A549 (cell line): ENCODE measurements at regions not wholly inside any gene's neighbourhood (a gene's known extent, or its start where the extent isn't known, plus 50 kb on each side); places are given as distances from the start of the nearest gene placed in this dataset.

Experiments used
- ATAC-seq, 2 experiments: fragments of 200-7000 bp in 1 of 2; fragments of >200 bp in 1 of 2; cut with Nextera tagmentation in 1 of 2; cut with Tn5 transposase in 1 of 2; 3 replicates each; pipeline versions ENCODE4 v1.8.0 to v1.9.1; 2018 to 2020; ENCODE audit warnings: mild to moderate bottlenecking in 1 of 2, moderate library complexity in 1 of 2
- CTCF ChIA-PET: fragments of 300-600 bp; sonication (Branson Sonifier 250); formaldehyde crosslinking; extraction: SDS; loops from one replicate; lab custom pipeline; 2021; ENCODE audit warnings: antibody characterized with exemption, inconsistent platforms; lab: Yijun Ruan, JAX
- POLR2A ChIA-PET: fragments of 350-600 bp; formaldehyde crosslinking; extraction: SDS; loops from one replicate; lab custom pipeline; 2021; ENCODE audit warnings: antibody characterized with exemption, inconsistent platforms; lab: Yijun Ruan, JAX
- DNase-seq, 2 experiments: peaks; one replicate each; pipeline versions ENCODE4 v3.0.0 to v3.0.0-alpha.2; 2011 to 2016; ENCODE audit warnings: low read depth in 1 of 2, low spot score in 1 of 2
- FAIRE-seq: peaks from 2 replicates; lab custom pipeline; 2011; peaks lifted over from hg19 to GRCh38; lab: Jason Lieb, UNC
- H3K27ac ChIP-seq, 2 experiments: fragments of >200 bp; sonication (Bioruptor Twin); formaldehyde crosslinking; 3 replicates each; pipeline ENCODE4 v1.5.1; 2016 to 2017
- H3K4me1 ChIP-seq: fragments of >200 bp; sonication (Bioruptor Twin); formaldehyde crosslinking; 3 replicates; pipeline ENCODE4 v1.6.1; 2016
- H3K4me2 ChIP-seq: fragments of >200 bp; sonication (Bioruptor Twin); formaldehyde crosslinking; 3 replicates; pipeline ENCODE4 v1.6.1; 2016
- H3K4me3 ChIP-seq: fragments of >200 bp; sonication (Bioruptor Twin); formaldehyde crosslinking; 3 replicates; pipeline ENCODE4 v1.5.1; 2016
- H3K9me3 ChIP-seq: fragments of >200 bp; sonication (Bioruptor Twin); formaldehyde crosslinking; 3 replicates; pipeline ENCODE4 v1.6.1; 2016
- ATOH8 ChIP-seq: fragments of 250-450 bp; sonication (Bioruptor Pico); IDR thresholded peaks from 2 replicates; pipeline ENCODE4 v1.5.0; 2020; ENCODE audit warnings: low read depth, mild to moderate bottlenecking, moderate library complexity
- BCL3 ChIP-seq: fragments of >200 bp; sonication (Bioruptor Twin); formaldehyde crosslinking; IDR thresholded peaks from 3 replicates; pipeline ENCODE4 v1.6.1; 2016
- CEBPB ChIP-seq, 2 experiments: fragments of >200 bp in 1 of 2; sonication (Bioruptor Twin) in 1 of 2; formaldehyde crosslinking in 1 of 2; IDR thresholded peaks; 2 replicates each; pipeline ENCODE4 v1.6.1; 2012 to 2016
- CHD2 ChIP-seq: fragments of 150-350 bp; IDR thresholded peaks from 2 replicates; pipeline ENCODE4 v1.6.1; 2014; ENCODE audit warnings: low read length; ENCODE audit not compliant: partially characterized antibody
- E2F6 ChIP-seq: IDR thresholded peaks from 2 replicates; pipeline ENCODE4 v1.6.1; 2012; ENCODE audit warnings: low read depth, borderline replicate concordance
- FOSB ChIP-seq: fragments of 250-450 bp; sonication (Bioruptor Pico); IDR thresholded peaks from 2 replicates; pipeline ENCODE4 v1.5.0; 2020; ENCODE audit warnings: mild to moderate bottlenecking, moderate library complexity
- FOSL2 ChIP-seq, 2 experiments: fragments of 450-650 bp in 1 of 2; fragments of >200 bp in 1 of 2; sonication (Bioruptor Twin) in 1 of 2; formaldehyde crosslinking; IDR thresholded peaks; 2 replicates each; pipeline versions ENCODE4 v1.5.0 to v1.6.1; 2016 to 2020; ENCODE audit warnings: mild to moderate bottlenecking in 1 of 2, moderate library complexity in 1 of 2
- FOXS1 ChIP-seq: fragments of 250-450 bp; sonication (Bioruptor Pico); IDR thresholded peaks from 2 replicates; pipeline ENCODE4 v1.5.0; 2020; ENCODE audit warnings: mild to moderate bottlenecking, moderate library complexity
- HDAC2 ChIP-seq: fragments of 200-600 bp; sonication (generic); IDR thresholded peaks from 2 replicates; pipeline ENCODE4 v1.6.1; 2016
- HOXB13 ChIP-seq: fragments of 250-450 bp; sonication (Bioruptor Pico); IDR thresholded peaks from 2 replicates; pipeline ENCODE4 v1.5.0; 2020; ENCODE audit warnings: low read depth, mild to moderate bottlenecking, moderate library complexity
- HOXB5 ChIP-seq: fragments of 250-450 bp; sonication (Bioruptor Pico); IDR thresholded peaks from 2 replicates; pipeline ENCODE4 v1.5.0; 2020; ENCODE audit warnings: mild to moderate bottlenecking, moderate library complexity
- JUNB ChIP-seq: fragments of >200 bp; sonication (Bioruptor Twin); formaldehyde crosslinking; IDR thresholded peaks from 2 replicates; pipeline ENCODE4 v1.6.1; 2016
- MAFK ChIP-seq: fragments of 450-650 bp; IDR thresholded peaks from 2 replicates; pipeline ENCODE4 v1.6.1; 2014; ENCODE audit not compliant: partially characterized antibody
- NPAS2 ChIP-seq: fragments of 250-450 bp; sonication (Bioruptor Pico); IDR thresholded peaks from 2 replicates; pipeline ENCODE4 v1.8.0; 2022; ENCODE audit warnings: mild to moderate bottlenecking, moderate library complexity, borderline replicate concordance
- PBX3 ChIP-seq: IDR thresholded peaks from 2 replicates; pipeline ENCODE4 v1.6.1; 2012
- POLR2A ChIP-seq: IDR thresholded peaks from 2 replicates; pipeline ENCODE4 v1.6.1; 2012; ENCODE audit warnings: mild to moderate bottlenecking, low read length
- REST ChIP-seq: fragments of 200-600 bp; sonication (generic); IDR thresholded peaks from 2 replicates; pipeline ENCODE4 v1.6.1; 2016; ENCODE audit warnings: antibody characterized with exemption, mild to moderate bottlenecking, moderate library complexity
- RFX5 ChIP-seq: fragments of 450-650 bp; IDR thresholded peaks from 2 replicates; pipeline ENCODE4 v1.7.1; 2014; ENCODE audit warnings: antibody characterized with exemption, mild to moderate bottlenecking, moderate library complexity
- TFCP2L1 ChIP-seq: fragments of 250-450 bp; sonication (Bioruptor Pico); IDR thresholded peaks from 2 replicates; pipeline ENCODE4 v1.5.0; 2021; ENCODE audit warnings: mild to moderate bottlenecking
- USF2 ChIP-seq: fragments of 450-650 bp; IDR thresholded peaks from 2 replicates; pipeline ENCODE4 v1.6.1; 2014; ENCODE audit warnings: antibody characterized with exemption
- WGBS: methylation state at CpG from one replicate; pipeline ENCODE4 v1.1.6; 2017; ENCODE audit errors: missing lambda C conversion rate; 5-methylcytosine and 5-hydroxymethylcytosine counted together

GRCh38 chr12:127489061-127489460 lies 777.9 kb upstream of the TMEM132C start:
- CTCF ChIA-PET: no interaction called here
- Histone ChIP-seq H3K4me1 (no peaks in the 10 kb centered on the region), H3K27ac (no peak overlapping the region), H3K4me2 (no peak overlapping the region), H3K4me3 (no peak overlapping the region), H3K9me3 (no peaks in the 10 kb centered on the region)
- ATAC-seq (no peak), FAIRE-seq (no peak), DNase-seq (no peak)
- 5% methylated on average over 6 of the region's 6 CpGs for WGBS
- TF ChIP-seq USF2: no peak
- TF ChIP-seq NPAS2 (CRISPR knock-in tag): no peak
- no peak for TF ChIP-seq RFX5
- TF ChIP-seq CEBPB (IDR thresholded peaks at IDR 0.05): no peak
- no peak for TF ChIP-seq FOSB (CRISPR knock-in tag)
- no peak for TF ChIP-seq CHD2
- no peak for TF ChIP-seq REST
- TF ChIP-seq MAFK: no peak
- no peak for TF ChIP-seq HDAC2
- no peak for TF ChIP-seq JUNB
- TF ChIP-seq BCL3: no peak
- TF ChIP-seq POLR2A: no peak
- no peak for TF ChIP-seq E2F6
- TF ChIP-seq HOXB13: no peak
- POLR2A ChIA-PET: no interaction called here

GRCh38 chr12:127494961-127495915 lies 771.7 kb upstream of the TMEM132C start:
- FAIRE-seq: no peak
- no peak for TF ChIP-seq NPAS2 (CRISPR knock-in tag)
- TF ChIP-seq CHD2: no peak
- no peak for TF ChIP-seq FOXS1
- TF ChIP-seq ATOH8 (CRISPR knock-in tag): no peak
- no peak for TF ChIP-seq PBX3
- TF ChIP-seq REST: no peak
- TF ChIP-seq HOXB5 (CRISPR knock-in tag): no peak
- TF ChIP-seq FOSL2 (IDR thresholded peaks at IDR 0.05): no peak
- TF ChIP-seq FOSL2 (CRISPR knock-in tag; IDR thresholded peaks at IDR 0.05): no peak
- no peak for TF ChIP-seq POLR2A
- TF ChIP-seq TFCP2L1 (CRISPR knock-in tag): no peak
- TF ChIP-seq JUNB: no peak
- no peak for TF ChIP-seq MAFK

More at GRCh38 chr12:127494961-127495915, 771.7 kb upstream of the TMEM132C start:
- Histone ChIP-seq H3K9me3 (no peaks in the 10 kb centered on the region), H3K4me1 (no peaks in the 10 kb centered on the region), H3K27ac (no peak overlapping the region), H3K4me2 (no peak overlapping the region), H3K4me3 (no peak overlapping the region)
- DNase-seq: no peak
- WGBS: 23% methylated on average over 16 of the region's 17 CpGs
- CTCF ChIA-PET: no interaction called here
- POLR2A ChIA-PET: no interaction called here
- ATAC-seq: no peak
